Panc1 (cell line): ENCODE measurements at regions not wholly inside any gene's neighbourhood (a gene's known extent, or its start where the extent isn't known, plus 50 kb on each side); places are given as distances from the start of the nearest gene placed in this dataset.

Experiments
- ATAC-seq: fragments of 200-7000 bp; cut with Tn5 transposase; 2 replicates; pipeline ENCODE4 v1.9.1; 2020; ENCODE audit warnings: mild to moderate bottlenecking, moderate library complexity
- BruUV-seq: library from RNA; stranded (reverse); fragments of 400-500 nt; replicated peaks from 2 replicates; lab custom pipeline; 2021; lab: Mats Ljungman, UMichigan
- CTCF ChIA-PET: fragments of 300-600 bp; sonication (Branson Sonifier 250); formaldehyde crosslinking; loops from one replicate; lab custom pipeline; 2022; ENCODE audit warnings: antibody characterized with exemption; lab: Charles Lee
- POLR2A ChIA-PET: fragments of 300-600 bp; sonication (Branson Sonifier 250); formaldehyde crosslinking; loops from one replicate; lab custom pipeline; 2022; ENCODE audit warnings: antibody characterized with exemption; lab: Charles Lee
- DNase-seq: peaks from one replicate; pipeline ENCODE4 v3.0.0-alpha.2; 2010; ENCODE audit warnings: low read depth, low spot score
- H3K27ac ChIP-seq: 2 replicates; pipeline ENCODE4 v1.5.1; 2011; ENCODE audit warnings: mild to moderate bottlenecking, low read length, inconsistent platforms
- H3K27me3 ChIP-seq: fragments of 200-500 bp; sonication (Bioruptor generic); 2 replicates; pipeline ENCODE4 v1.6.0; 2014; ENCODE audit warnings: low read length, inconsistent platforms; ENCODE audit not compliant: control insufficient read depth, insufficient read depth
- H3K36me3 ChIP-seq: fragments of 200-500 bp; sonication (Bioruptor generic); 2 replicates; pipeline ENCODE4 v1.5.1; 2014; ENCODE audit warnings: inconsistent platforms, mild to moderate bottlenecking, low read length, moderate library complexity; ENCODE audit not compliant: control insufficient read depth, insufficient read depth
- H3K4me1 ChIP-seq: 2 replicates; pipeline ENCODE4 v1.5.1; 2011; ENCODE audit warnings: inconsistent platforms, mild to moderate bottlenecking, low read length, moderate library complexity; ENCODE audit not compliant: control insufficient read depth, insufficient read depth
- H3K4me3 ChIP-seq, 2 experiments: 2 replicates each; pipeline ENCODE4 v1.5.1; 2011 to 2012; ENCODE audit warnings: low read depth in 2 of 2, low read length in 2 of 2, mild to moderate bottlenecking in 2 of 2, inconsistent platforms in 1 of 2, moderate library complexity in 1 of 2
- H3K9me3 ChIP-seq: fragments of 200-500 bp; sonication (Bioruptor generic); 2 replicates; pipeline ENCODE4 v1.5.1; 2014; ENCODE audit warnings: low read depth, mild to moderate bottlenecking, inconsistent platforms, low read length, moderate library complexity; ENCODE audit not compliant: control insufficient read depth, insufficient read depth
- CTCF ChIP-seq: fragments of 450-650 bp; IDR thresholded peaks from 2 replicates; pipeline ENCODE4 v1.5.1; 2017; ENCODE audit warnings: mild to moderate bottlenecking
- POLR2AphosphoS5 ChIP-seq: IDR thresholded peaks from 2 replicates; pipeline ENCODE4 v1.6.1; 2012; ENCODE audit warnings: mild to moderate bottlenecking, low read depth, low read length, moderate library complexity
- SIN3A ChIP-seq: IDR thresholded peaks from 2 replicates; pipeline ENCODE4 v1.6.1; 2012; ENCODE audit warnings: low read depth, mild to moderate bottlenecking, low read length, moderate library complexity, borderline replicate concordance; ENCODE audit not compliant: insufficient read depth
- TCF7L2 ChIP-seq: IDR thresholded peaks from 2 replicates; pipeline ENCODE4 v1.6.1; 2011; ENCODE audit warnings: mild to moderate bottlenecking, low read depth, low read length, inconsistent platforms
- in situ Hi-C: cut with HindIII; loops from 2 replicates; pipeline ENCODE4 v1.10.0; 2016; ENCODE audit warnings: low sequenced_read_pairs, low pct_unique_long_range_greater_than_20kb
- intact Hi-C: fragments of 100-400 bp; cut with micrococcal nuclease; formaldehyde crosslinking; loops from one replicate; pipeline ENCODE4 v1.10.0; 2022; ENCODE audit not compliant: unreplicated experiment
- TF ChIP-seq, protein P1 (sequence below), 2 experiments: IDR thresholded peaks; 2 replicates each; pipeline ENCODE4 v1.6.1; 2011 to 2012; ENCODE audit warnings: low read depth in 2 of 2, control low read depth in 1 of 2, low read length in 1 of 2, mild to moderate bottlenecking in 1 of 2, moderate library complexity in 1 of 2; ENCODE audit not compliant: insufficient read depth in 1 of 2

- intact Hi-C loops (no loop called here), in situ Hi-C loops (no loop called here)
- TF ChIP-seq CTCF (no peak), SIN3A (no peak), TCF7L2 (no peak), POLR2AphosphoS5 (no peak)
- TF ChIP-seq, protein P1, sequence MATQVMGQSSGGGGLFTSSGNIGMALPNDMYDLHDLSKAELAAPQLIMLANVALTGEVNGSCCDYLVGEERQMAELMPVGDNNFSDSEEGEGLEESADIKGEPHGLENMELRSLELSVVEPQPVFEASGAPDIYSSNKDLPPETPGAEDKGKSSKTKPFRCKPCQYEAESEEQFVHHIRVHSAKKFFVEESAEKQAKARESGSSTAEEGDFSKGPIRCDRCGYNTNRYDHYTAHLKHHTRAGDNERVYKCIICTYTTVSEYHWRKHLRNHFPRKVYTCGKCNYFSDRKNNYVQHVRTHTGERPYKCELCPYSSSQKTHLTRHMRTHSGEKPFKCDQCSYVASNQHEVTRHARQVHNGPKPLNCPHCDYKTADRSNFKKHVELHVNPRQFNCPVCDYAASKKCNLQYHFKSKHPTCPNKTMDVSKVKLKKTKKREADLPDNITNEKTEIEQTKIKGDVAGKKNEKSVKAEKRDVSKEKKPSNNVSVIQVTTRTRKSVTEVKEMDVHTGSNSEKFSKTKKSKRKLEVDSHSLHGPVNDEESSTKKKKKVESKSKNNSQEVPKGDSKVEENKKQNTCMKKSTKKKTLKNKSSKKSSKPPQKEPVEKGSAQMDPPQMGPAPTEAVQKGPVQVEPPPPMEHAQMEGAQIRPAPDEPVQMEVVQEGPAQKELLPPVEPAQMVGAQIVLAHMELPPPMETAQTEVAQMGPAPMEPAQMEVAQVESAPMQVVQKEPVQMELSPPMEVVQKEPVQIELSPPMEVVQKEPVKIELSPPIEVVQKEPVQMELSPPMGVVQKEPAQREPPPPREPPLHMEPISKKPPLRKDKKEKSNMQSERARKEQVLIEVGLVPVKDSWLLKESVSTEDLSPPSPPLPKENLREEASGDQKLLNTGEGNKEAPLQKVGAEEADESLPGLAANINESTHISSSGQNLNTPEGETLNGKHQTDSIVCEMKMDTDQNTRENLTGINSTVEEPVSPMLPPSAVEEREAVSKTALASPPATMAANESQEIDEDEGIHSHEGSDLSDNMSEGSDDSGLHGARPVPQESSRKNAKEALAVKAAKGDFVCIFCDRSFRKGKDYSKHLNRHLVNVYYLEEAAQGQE (IDR thresholded peaks at IDR 0.05; ENCODE audit: insufficient read depth in 1 of 2, low read depth in 2 of 2, low read length in 1 of 2), result no peak
- no peaks in the 10 kb centered on the region for H3K36me3 ChIP-seq
- H3K27ac ChIP-seq, result no peak overlapping the region
- H3K4me1 ChIP-seq, result no peaks in the 10 kb centered on the region
- CTCF ChIA-PET, result no interaction called here
- no peak for DNase-seq
- no peaks in the 10 kb centered on the region for H3K27me3 ChIP-seq
- no peak overlapping the region for H3K4me3 ChIP-seq
- ATAC-seq, result no peak
- POLR2A ChIA-PET, result no interaction called here
- no TSS peak for BruUV-seq
- no peaks in the 10 kb centered on the region for H3K9me3 ChIP-seq
These were observed 109.9 kb upstream of the DDX53 start for GRCh38 chrX:22889819-22890218.

- H3K4me3 ChIP-seq, result no peak overlapping the region
- BruUV-seq, result no TSS peak
- DNase-seq (no peak), ATAC-seq (no peak)
- CTCF ChIA-PET, result no interaction called here
- in situ Hi-C loops, result no loop called here
- H3K27ac ChIP-seq, result no peak overlapping the region
- H3K27me3 ChIP-seq, result no peaks in the 10 kb centered on the region
- no peaks in the 10 kb centered on the region for H3K9me3 ChIP-seq
- H3K36me3 ChIP-seq, result no peaks in the 10 kb centered on the region
- POLR2A ChIA-PET, result no interaction called here
- no peaks in the 10 kb centered on the region for H3K4me1 ChIP-seq
- TF ChIP-seq POLR2AphosphoS5 (no peak), TCF7L2 (no peak), CTCF (no peak), SIN3A (no peak)
- TF ChIP-seq, protein P1 (IDR thresholded peaks at IDR 0.05; ENCODE audit: insufficient read depth in 1 of 2, low read depth in 2 of 2, low read length in 1 of 2), result no peak
- intact Hi-C loops, result no loop called here
These were observed 87.1 kb upstream of the DDX53 start for GRCh38 chrX:22912616-22913015.
